ENCODE measurements at regions not wholly inside any gene's neighbourhood (a gene's known extent, or its start where the extent isn't known, plus 50 kb on each side); places are given as distances from the start of the nearest gene placed in this dataset.

GRCh38 chr4:85152480-85152879, 186.0 kb upstream of the WDFY3 start (continued):
- no peak for TF ChIP-seq VEZF1 (CRISPR knock-in tag; IDR thresholded peaks at IDR 0.05)
- TF ChIP-seq KLF1 (tag; IDR thresholded peaks at IDR 0.05): no peak
- no peak for TF ChIP-seq ADNP (tag; IDR thresholded peaks at IDR 0.05)
- TF ChIP-seq FOXA1 (IDR thresholded peaks at IDR 0.05; ENCODE audit: borderline replicate concordance): no peak
- TF ChIP-seq PHF20 (IDR thresholded peaks at IDR 0.05; ENCODE audit: partially characterized antibody): no peak

DNA sequence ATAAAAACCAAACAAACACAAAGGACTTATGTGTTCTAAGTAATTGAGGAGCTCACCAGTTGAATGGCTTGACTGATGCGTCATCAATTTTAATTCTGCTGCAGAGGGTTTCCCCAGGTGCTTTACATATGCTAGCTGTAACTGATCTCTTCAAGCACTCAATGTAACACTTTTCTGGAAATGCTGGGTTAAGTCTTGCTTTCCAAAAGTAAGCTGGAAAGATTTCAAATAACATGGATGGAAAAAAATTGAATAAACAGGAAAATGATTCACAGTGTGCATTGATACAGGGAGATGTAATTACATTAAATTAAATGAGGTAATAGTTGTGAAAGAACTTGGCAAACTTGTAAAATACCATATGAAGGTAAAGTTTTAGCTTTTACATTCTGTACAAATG, 186.7 kb upstream of the WDFY3 start:
- Histone ChIP-seq H3K79me2 (ENCODE audit: control insufficient read depth, insufficient read depth, low read length) (no peaks in the 10 kb centered on the region), H2AFZ (ENCODE audit: low read depth, low read length) (no peak overlapping the region), H3K4me1 (replicated peaks in 1 of 2; ENCODE audit: control insufficient read depth in 2 of 2, insufficient read depth in 2 of 2, low read length in 2 of 2) (no peaks in the 10 kb centered on the region), H3K4me2 (ENCODE audit: insufficient read depth, low read length) (no peak overlapping the region), H3K9me1 (ENCODE audit: control insufficient read depth, insufficient read depth, low read length) (no peaks in the 10 kb centered on the region), H3K9ac (ENCODE audit: insufficient read depth in 1 of 2, low read depth in 2 of 2, low read length in 2 of 2) (no peak overlapping the region), H3K27ac (ENCODE audit: extremely low read depth, low read depth, low read length) (no peak overlapping the region), H3K27me3 (ENCODE audit: control insufficient read depth in 2 of 2, insufficient read depth in 2 of 2, low read length in 2 of 2) (no peaks in the 10 kb centered on the region), H3K4me3 (no peak overlapping the region), H3K9me3 (replicated peaks; ENCODE audit: control insufficient read depth, insufficient read depth, low read depth, low read length) (no peaks in the 10 kb centered on the region), H4K20me1 (replicated peaks; ENCODE audit: control insufficient read depth, insufficient read depth, low read length) (no peaks in the 10 kb centered on the region), H3K36me3 (ENCODE audit: control insufficient read depth, insufficient read depth, low read length) (no peaks in the 10 kb centered on the region)
- ATAC-seq: no peak
- DNase-seq (ENCODE audit: extremely low read depth in 1 of 4, low spot score in 3 of 4): no peak
- ChIA-PET CTCF (ENCODE audit: low intra/inter-chr PET ratio) (no interaction called here), POLR2A (no interaction called here)
- BruUV-seq (replicated peaks): no TSS peak
- intact Hi-C loops (cut with micrococcal nuclease) (no loop called here), in situ Hi-C loops (cut with MboI) (loop anchor here (25.0 kb wide), 1 partner anchor 609 kb away; no protein-coding TSS in a partner anchor)
- FAIRE-seq: no peak
- no peak for TF ChIP-seq KLF1 (tag; IDR thresholded peaks at IDR 0.05)
- TF ChIP-seq, protein P1, sequence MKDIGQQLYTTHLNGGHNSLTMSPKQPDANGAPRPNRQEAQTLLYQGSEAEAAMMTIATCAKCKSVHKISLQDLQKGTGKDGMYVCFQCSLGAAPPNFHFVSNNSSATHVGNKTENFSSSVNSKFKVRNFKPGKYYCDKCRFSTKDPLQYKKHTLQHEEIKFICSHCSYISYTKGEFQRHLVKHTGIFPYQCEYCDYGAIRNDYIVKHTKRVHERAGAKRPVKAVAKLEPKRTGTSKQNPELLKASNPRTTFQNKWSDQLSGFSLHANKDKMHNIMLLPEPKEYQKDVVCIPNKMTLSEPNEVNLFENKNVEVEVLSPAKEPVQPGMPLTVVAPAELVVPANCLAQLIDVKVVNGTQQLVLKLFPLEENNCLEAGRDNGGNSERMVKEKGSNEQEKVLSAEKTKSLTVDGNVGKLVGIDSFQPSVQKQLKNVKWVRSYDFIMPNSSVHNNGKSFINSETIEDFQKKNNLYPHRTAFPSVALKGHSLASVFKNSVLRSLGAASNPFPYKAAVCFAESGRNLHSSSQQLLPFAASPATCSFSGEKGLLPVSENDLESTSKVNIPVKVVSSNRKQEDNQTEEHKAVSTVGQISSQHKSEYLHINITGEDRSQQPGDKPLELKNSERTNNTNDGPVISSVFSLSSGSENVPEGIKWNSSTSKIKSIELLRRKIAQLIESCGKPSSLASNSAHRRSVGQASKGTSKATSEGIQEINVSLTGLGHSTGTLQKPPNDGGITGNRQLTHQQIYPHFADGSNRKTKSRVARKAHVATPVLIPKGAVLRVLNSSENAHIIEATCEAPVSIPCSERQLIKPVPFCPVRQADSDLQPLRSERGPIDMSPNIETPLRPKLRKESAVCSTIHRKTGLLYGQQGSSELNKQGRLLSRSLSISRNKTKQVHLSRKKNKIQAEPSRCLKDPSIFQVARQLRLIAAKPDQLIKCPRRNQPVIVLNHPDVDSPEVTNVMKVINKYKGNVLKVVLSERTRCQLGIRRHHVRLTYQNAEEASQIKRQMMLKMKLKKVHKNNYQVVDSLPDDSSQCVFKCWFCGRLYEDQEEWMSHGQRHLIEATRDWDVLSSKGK (CRISPR knock-in tag; IDR thresholded peaks at IDR 0.05): no peak
- TF ChIP-seq, protein P2, sequence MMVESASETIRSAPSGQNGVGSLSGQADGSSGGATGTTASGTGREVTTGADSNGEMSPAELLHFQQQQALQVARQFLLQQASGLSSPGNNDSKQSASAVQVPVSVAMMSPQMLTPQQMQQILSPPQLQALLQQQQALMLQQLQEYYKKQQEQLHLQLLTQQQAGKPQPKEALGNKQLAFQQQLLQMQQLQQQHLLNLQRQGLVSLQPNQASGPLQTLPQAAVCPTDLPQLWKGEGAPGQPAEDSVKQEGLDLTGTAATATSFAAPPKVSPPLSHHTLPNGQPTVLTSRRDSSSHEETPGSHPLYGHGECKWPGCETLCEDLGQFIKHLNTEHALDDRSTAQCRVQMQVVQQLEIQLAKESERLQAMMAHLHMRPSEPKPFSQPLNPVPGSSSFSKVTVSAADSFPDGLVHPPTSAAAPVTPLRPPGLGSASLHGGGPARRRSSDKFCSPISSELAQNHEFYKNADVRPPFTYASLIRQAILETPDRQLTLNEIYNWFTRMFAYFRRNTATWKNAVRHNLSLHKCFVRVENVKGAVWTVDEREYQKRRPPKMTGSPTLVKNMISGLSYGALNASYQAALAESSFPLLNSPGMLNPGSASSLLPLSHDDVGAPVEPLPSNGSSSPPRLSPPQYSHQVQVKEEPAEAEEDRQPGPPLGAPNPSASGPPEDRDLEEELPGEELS (CRISPR knock-in tag; IDR thresholded peaks at IDR 0.05; ENCODE audit: borderline replicate concordance): no peak
- no peak for TF ChIP-seq ZNF507 (tag; conservative IDR thresholded peaks at IDR 0.05)
- no peak for TF ChIP-seq ZNF41 (CRISPR knock-in tag; conservative IDR thresholded peaks at IDR 0.05)
- 0% methylated on average over 1 of the region's 1 CpG for WGBS (ENCODE audit: insufficient coverage, low coverage, missing lambda C conversion rate)

All from K562 (cell line).